Fibroblast of lung (primary cell): ENCODE measurements at regions not wholly inside any gene's neighbourhood (a gene's known extent, or its start where the extent isn't known, plus 50 kb on each side); places are given as distances from the start of the nearest gene placed in this dataset.

Experiments
- EZH2 ChIP-seq: IDR thresholded peaks from 2 replicates; pipeline ENCODE4 v1.5.1; 2012; ENCODE audit warnings: low read length, control low read depth, mild to moderate bottlenecking; ENCODE audit errors: missing control alignments
- TF ChIP-seq, protein P1 (sequence below), 2 donors: IDR thresholded peaks in 1 of 2; conservative IDR thresholded peaks in 1 of 2; 1 replicate in 1 of 2; 2 replicates in 1 of 2; pipeline ENCODE4 v1.5.1; 2011 to 2012; ENCODE audit warnings: low read length in 2 of 2, control low read depth in 1 of 2, inconsistent platforms in 1 of 2, low read depth in 1 of 2, mild to moderate bottlenecking in 1 of 2

DNA sequence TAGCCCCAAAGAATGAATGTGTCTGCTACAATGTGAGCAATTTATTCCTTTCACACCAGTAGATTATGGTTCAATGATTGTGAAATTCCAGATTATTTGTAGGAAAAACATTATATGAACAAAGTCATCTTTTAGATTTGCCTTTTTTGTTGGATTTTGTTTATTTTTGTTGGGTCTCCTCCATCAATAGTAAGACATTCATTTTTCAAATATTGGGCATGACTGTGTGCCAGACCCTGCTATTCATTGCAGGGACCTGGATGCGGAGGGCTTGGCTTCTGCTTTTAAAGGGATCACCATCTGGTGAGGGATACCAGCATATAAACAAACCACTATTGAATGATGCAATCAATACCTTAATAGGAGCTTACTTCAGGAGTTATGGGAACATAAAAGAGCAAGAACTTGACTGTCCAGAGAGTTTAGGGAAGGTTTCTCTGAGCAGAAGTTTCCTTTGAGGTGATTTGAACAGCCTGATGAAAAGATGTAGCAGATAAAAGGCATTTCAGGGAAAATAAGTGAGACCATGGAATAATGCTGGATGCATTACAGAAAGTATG is 486.7 kb downstream of the EPHA4 start:
- TF ChIP-seq, protein P1, sequence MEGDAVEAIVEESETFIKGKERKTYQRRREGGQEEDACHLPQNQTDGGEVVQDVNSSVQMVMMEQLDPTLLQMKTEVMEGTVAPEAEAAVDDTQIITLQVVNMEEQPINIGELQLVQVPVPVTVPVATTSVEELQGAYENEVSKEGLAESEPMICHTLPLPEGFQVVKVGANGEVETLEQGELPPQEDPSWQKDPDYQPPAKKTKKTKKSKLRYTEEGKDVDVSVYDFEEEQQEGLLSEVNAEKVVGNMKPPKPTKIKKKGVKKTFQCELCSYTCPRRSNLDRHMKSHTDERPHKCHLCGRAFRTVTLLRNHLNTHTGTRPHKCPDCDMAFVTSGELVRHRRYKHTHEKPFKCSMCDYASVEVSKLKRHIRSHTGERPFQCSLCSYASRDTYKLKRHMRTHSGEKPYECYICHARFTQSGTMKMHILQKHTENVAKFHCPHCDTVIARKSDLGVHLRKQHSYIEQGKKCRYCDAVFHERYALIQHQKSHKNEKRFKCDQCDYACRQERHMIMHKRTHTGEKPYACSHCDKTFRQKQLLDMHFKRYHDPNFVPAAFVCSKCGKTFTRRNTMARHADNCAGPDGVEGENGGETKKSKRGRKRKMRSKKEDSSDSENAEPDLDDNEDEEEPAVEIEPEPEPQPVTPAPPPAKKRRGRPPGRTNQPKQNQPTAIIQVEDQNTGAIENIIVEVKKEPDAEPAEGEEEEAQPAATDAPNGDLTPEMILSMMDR (conservative IDR thresholded peaks at IDR 0.05 in 1 of 2, IDR thresholded peaks at IDR 0.05 in 1 of 2; ENCODE audit: low read depth in 1 of 2, low read length in 2 of 2) = no peak
- no peak for TF ChIP-seq EZH2
